CD4-positive, alpha-beta memory T cell (primary cell): ENCODE measurements at regions not wholly inside any gene's neighbourhood (a gene's known extent, or its start where the extent isn't known, plus 50 kb on each side); places are given as distances from the start of the nearest gene placed in this dataset.

ENCODE experiments used
- CTCF ChIA-PET: fragments of 350-600 bp; sonication (Branson Sonifier 250); formaldehyde crosslinking; loops from one replicate; lab custom pipeline; 2021; ENCODE audit warnings: inconsistent platforms; ENCODE audit not compliant: partially characterized antibody; lab: Charles Lee
- POLR2A ChIA-PET: fragments of 350-600 bp; sonication (Branson Sonifier 250); formaldehyde crosslinking; loops from one replicate; lab custom pipeline; 2021; ENCODE audit not compliant: partially characterized antibody; lab: Charles Lee
- DNase-seq, 5 donors: peaks; one replicate each; pipeline versions ENCODE4 v3.0.0 to v3.0.0-alpha.2; 2020 to 2022; ENCODE audit warnings: mixed read lengths in 1 of 5
- H3K27ac ChIP-seq: one replicate; pipeline ENCODE4 v1.7.0; 2013; ENCODE audit warnings: low read depth, low read length
- H3K27me3 ChIP-seq: 2 replicates; pipeline ENCODE4 v1.7.0; 2013; ENCODE audit warnings: mild to moderate bottlenecking, low read length, moderate library complexity; ENCODE audit not compliant: insufficient read depth
- H3K36me3 ChIP-seq: 2 replicates; pipeline ENCODE4 v1.7.0; 2013; ENCODE audit warnings: mild to moderate bottlenecking, low read length, moderate library complexity; ENCODE audit not compliant: insufficient read depth
- H3K4me1 ChIP-seq: 2 replicates; pipeline ENCODE4 v1.7.0; 2013; ENCODE audit warnings: mild to moderate bottlenecking, low read length, moderate library complexity; ENCODE audit not compliant: insufficient read depth
- H3K4me3 ChIP-seq, 2 donors: one replicate each; pipeline ENCODE4 v1.7.0; 2013; ENCODE audit warnings: low read length in 2 of 2, mild to moderate bottlenecking in 1 of 2
- H3K9me3 ChIP-seq, 2 donors: one replicate each; pipeline ENCODE4 v1.7.0; 2013; ENCODE audit warnings: low read length in 2 of 2, control low read depth in 1 of 2; ENCODE audit not compliant: control insufficient read depth in 1 of 2
- H3K27ac Mint-ChIP-seq, 7 donors: one replicate each; pipeline ENCODE4 v1.8.0; 2020 to 2021; ENCODE audit warnings: mixed read lengths in 7 of 7, mild to moderate bottlenecking in 6 of 7, inconsistent platforms in 3 of 7, moderate library complexity in 3 of 7
- H3K27me3 Mint-ChIP-seq, 2 donors: one replicate each; pipeline ENCODE4 v1.8.0; 2020 to 2021; ENCODE audit warnings: mixed read lengths in 2 of 2
- H3K36me3 Mint-ChIP-seq, 2 donors: one replicate each; pipeline ENCODE4 v1.8.0; 2020 to 2021; ENCODE audit warnings: mixed read lengths in 2 of 2, inconsistent platforms in 1 of 2, mild to moderate bottlenecking in 1 of 2
- H3K4me1 Mint-ChIP-seq, 4 donors: one replicate each; pipeline ENCODE4 v1.8.0; 2020 to 2021; ENCODE audit warnings: mixed read lengths in 4 of 4, mild to moderate bottlenecking in 1 of 4
- H3K4me3 Mint-ChIP-seq, 8 donors: one replicate each; pipeline ENCODE4 v1.8.0; 2020 to 2021; ENCODE audit warnings: mixed read lengths in 8 of 8, mild to moderate bottlenecking in 7 of 8, moderate library complexity in 6 of 8, inconsistent platforms in 3 of 8
- H3K9me3 Mint-ChIP-seq, 8 donors: one replicate each; pipeline ENCODE4 v1.8.0; 2020 to 2021; ENCODE audit warnings: mixed read lengths in 8 of 8, mild to moderate bottlenecking in 5 of 8, inconsistent platforms in 3 of 8, moderate library complexity in 1 of 8
- intact Hi-C: fragments of 100-400 bp; cut with micrococcal nuclease; formaldehyde crosslinking; loops from one replicate; pipeline ENCODE4 v1.15.1; 2023

- H3K27me3 Mint-ChIP-seq: no peaks in the 10 kb centered on the region
- H3K9me3 ChIP-seq: no peaks in the 10 kb centered on the region
- POLR2A ChIA-PET: no interaction called here
- no peak for DNase-seq
- no peak overlapping the region for H3K4me3 ChIP-seq
- H3K36me3 ChIP-seq: no peaks in the 10 kb centered on the region
- no peak overlapping the region for H3K27ac ChIP-seq
- no peaks in the 10 kb centered on the region for H3K27me3 ChIP-seq
- no peaks in the 10 kb centered on the region for H3K36me3 Mint-ChIP-seq
- peaks cover 0 to 2% (median under 1%) of the 10 kb centered on the region in 8 donors for H3K9me3 Mint-ChIP-seq
- intact Hi-C loops: no loop called here
- no peaks in the 10 kb centered on the region for H3K4me1 Mint-ChIP-seq
- H3K4me1 ChIP-seq: no peaks in the 10 kb centered on the region
- no peak overlapping the region for H3K27ac Mint-ChIP-seq
- H3K4me3 Mint-ChIP-seq: no peak overlapping the region
- CTCF ChIA-PET: no interaction called here
Measured at GRCh38 chr9:18362901-18363685, 110.9 kb upstream of the ADAMTSL1 start.

GRCh38 chr9:18365651-18366050, 108.3 kb upstream of the ADAMTSL1 start:
- intact Hi-C loops: no loop called here
- H3K36me3 ChIP-seq: no peaks in the 10 kb centered on the region
- no peak overlapping the region for H3K4me3 ChIP-seq
- no peaks in the 10 kb centered on the region for H3K4me1 ChIP-seq
- H3K27ac ChIP-seq: no peak overlapping the region
- no peak overlapping the region for H3K27ac Mint-ChIP-seq
- H3K4me3 Mint-ChIP-seq: no peak overlapping the region
- H3K9me3 ChIP-seq: no peaks in the 10 kb centered on the region
- DNase-seq: no peak
- no peaks in the 10 kb centered on the region for H3K27me3 ChIP-seq
- no peaks in the 10 kb centered on the region for H3K4me1 Mint-ChIP-seq
- H3K9me3 Mint-ChIP-seq: peaks cover 0 to 2% (median under 1%) of the 10 kb centered on the region in 8 donors
- H3K27me3 Mint-ChIP-seq: no peaks in the 10 kb centered on the region
- ChIA-PET POLR2A (no interaction called here), CTCF (no interaction called here)
- H3K36me3 Mint-ChIP-seq: no peaks in the 10 kb centered on the region

- Histone ChIP-seq H3K27ac (no peak overlapping the region), H3K36me3 (no peaks in the 10 kb centered on the region), H3K9me3 (no peaks in the 10 kb centered on the region), H3K4me1 (no peaks in the 10 kb centered on the region), H3K4me3 (no peak overlapping the region), H3K27me3 (no peaks in the 10 kb centered on the region)
- no peak overlapping the region for H3K4me3 Mint-ChIP-seq
- CTCF ChIA-PET: no interaction called here
- H3K9me3 Mint-ChIP-seq: peaks cover 0 to 2% (median under 1%) of the 10 kb centered on the region in 8 donors
- H3K27ac Mint-ChIP-seq: no peak overlapping the region
- H3K4me1 Mint-ChIP-seq: no peaks in the 10 kb centered on the region
- POLR2A ChIA-PET: no interaction called here
- H3K27me3 Mint-ChIP-seq: no peaks in the 10 kb centered on the region
- DNase-seq: no peak
- no peaks in the 10 kb centered on the region for H3K36me3 Mint-ChIP-seq
- intact Hi-C loops: no loop called here
Measured at GRCh38 chr9:18366184-18366583, 107.8 kb upstream of the ADAMTSL1 start.

- H3K36me3 ChIP-seq: no peaks in the 10 kb centered on the region
- Mint-ChIP-seq H3K27me3 (no peaks in the 10 kb centered on the region), H3K4me1 (no peaks in the 10 kb centered on the region), H3K27ac (no peak overlapping the region), H3K9me3 (peaks cover 0 to 2% (median under 1%) of the 10 kb centered on the region in 8 donors), H3K4me3 (no peak overlapping the region), H3K36me3 (no peaks in the 10 kb centered on the region)
- intact Hi-C loops: no loop called here
- no peak overlapping the region for H3K4me3 ChIP-seq
- CTCF ChIA-PET: no interaction called here
- POLR2A ChIA-PET: no interaction called here
- DNase-seq: no peak
- H3K9me3 ChIP-seq: no peaks in the 10 kb centered on the region
- no peaks in the 10 kb centered on the region for H3K27me3 ChIP-seq
- H3K27ac ChIP-seq: no peak overlapping the region
- H3K4me1 ChIP-seq: no peaks in the 10 kb centered on the region
Measured at GRCh38 chr9:18368206-18368605, 105.7 kb upstream of the ADAMTSL1 start.

- peaks cover 0 to 4% (median 0%) of the 10 kb centered on the region in 8 donors for H3K9me3 Mint-ChIP-seq
- Histone ChIP-seq H3K36me3 (no peaks in the 10 kb centered on the region), H3K4me1 (no peaks in the 10 kb centered on the region), H3K9me3 (no peaks in the 10 kb centered on the region), H3K4me3 (no peak overlapping the region), H3K27ac (no peak overlapping the region), H3K27me3 (no peaks in the 10 kb centered on the region)
- DNase-seq: no peak
- no peak overlapping the region for H3K27ac Mint-ChIP-seq
- H3K36me3 Mint-ChIP-seq: no peaks in the 10 kb centered on the region
- no peak overlapping the region for H3K4me3 Mint-ChIP-seq
- H3K4me1 Mint-ChIP-seq: no peaks in the 10 kb centered on the region
- no peaks in the 10 kb centered on the region for H3K27me3 Mint-ChIP-seq
- POLR2A ChIA-PET: no interaction called here
- intact Hi-C loops: no loop called here
- CTCF ChIA-PET: no interaction called here
Measured at GRCh38 chr9:18371141-18371540, 102.8 kb upstream of the ADAMTSL1 start.

- ChIA-PET POLR2A (no interaction called here), CTCF (no interaction called here)
- no peaks in the 10 kb centered on the region for H3K4me1 ChIP-seq
- no peaks in the 10 kb centered on the region for H3K4me1 Mint-ChIP-seq
- no peaks in the 10 kb centered on the region for H3K36me3 ChIP-seq
- H3K27me3 ChIP-seq: no peaks in the 10 kb centered on the region
- no peak for DNase-seq
- H3K9me3 Mint-ChIP-seq: peaks cover 0 to 4% (median 0%) of the 10 kb centered on the region in 8 donors
- H3K36me3 Mint-ChIP-seq: no peaks in the 10 kb centered on the region
- no peak overlapping the region for H3K27ac ChIP-seq
- intact Hi-C loops: no loop called here
- H3K27me3 Mint-ChIP-seq: no peaks in the 10 kb centered on the region
- no peaks in the 10 kb centered on the region for H3K9me3 ChIP-seq
- no peak overlapping the region for H3K27ac Mint-ChIP-seq
- no peak overlapping the region for H3K4me3 ChIP-seq
- H3K4me3 Mint-ChIP-seq: no peak overlapping the region
Measured at GRCh38 chr9:18371621-18372020, 102.3 kb upstream of the ADAMTSL1 start.

GRCh38 chr9:18379073-18379811, 94.7 kb upstream of the ADAMTSL1 start:
- POLR2A ChIA-PET: no interaction called here
- Mint-ChIP-seq H3K27me3 (no peaks in the 10 kb centered on the region), H3K27ac (no peak overlapping the region)

More at GRCh38 chr9:18379073-18379811, 94.7 kb upstream of the ADAMTSL1 start:
- Histone ChIP-seq H3K27ac (no peak overlapping the region), H3K9me3 (no peaks in the 10 kb centered on the region), H3K27me3 (no peaks in the 10 kb centered on the region), H3K4me3 (no peak overlapping the region), H3K4me1 (no peaks in the 10 kb centered on the region), H3K36me3 (no peaks in the 10 kb centered on the region)
- Mint-ChIP-seq H3K9me3 (peaks cover 0 to 4% (median 0%) of the 10 kb centered on the region in 8 donors), H3K4me1 (no peaks in the 10 kb centered on the region), H3K4me3 (no peak overlapping the region), H3K36me3 (no peaks in the 10 kb centered on the region)
- intact Hi-C loops: no loop called here
- no peak for DNase-seq
- CTCF ChIA-PET: no interaction called here
